Osteoblast (primary cell): ENCODE measurements at regions not wholly inside any gene's neighbourhood (a gene's known extent, or its start where the extent isn't known, plus 50 kb on each side); places are given as distances from the start of the nearest gene placed in this dataset.
"Not testable (repeated sequence)": the region's sequence is repeated elsewhere in the genome, so short reads cannot be mapped to it uniquely, and the experiment has no call there.

Experiments
- DNase-seq: peaks from one replicate; pipeline ENCODE4 v3.0.0; 2011; ENCODE audit warnings: low spot score, mixed read lengths; ENCODE audit not compliant: insufficient read length; ENCODE audit errors: missing footprints
- H2AFZ ChIP-seq: 2 replicates; pipeline ENCODE4 v1.6.0; 2011; ENCODE audit warnings: mild to moderate bottlenecking, low read length
- H3K27ac ChIP-seq: 2 replicates; pipeline ENCODE4 v1.5.1; 2011; ENCODE audit warnings: mild to moderate bottlenecking, low read depth, low read length, moderate library complexity
- H3K27me3 ChIP-seq: 2 replicates; pipeline ENCODE4 v1.6.0; 2012; ENCODE audit warnings: mild to moderate bottlenecking, control low read depth, inconsistent platforms, low read length, moderate library complexity; ENCODE audit not compliant: insufficient read depth
- H3K36me3 ChIP-seq: 2 replicates; pipeline ENCODE4 v1.5.1; 2011; ENCODE audit warnings: mild to moderate bottlenecking, low read length, control low read depth, moderate library complexity; ENCODE audit not compliant: insufficient read depth
- H3K4me1 ChIP-seq: 2 replicates; pipeline ENCODE4 v1.5.1; 2011; ENCODE audit warnings: mild to moderate bottlenecking, low read length, control low read depth, moderate library complexity; ENCODE audit not compliant: insufficient read depth
- H3K4me2 ChIP-seq: 2 replicates; pipeline ENCODE4 v1.6.0; 2011; ENCODE audit warnings: mild to moderate bottlenecking, low read length; ENCODE audit not compliant: insufficient read depth
- H3K4me3 ChIP-seq: fragments of 200-600 bp; sonication (generic); 3 replicates; pipeline ENCODE4 v1.5.1; 2012; ENCODE audit warnings: mild to moderate bottlenecking, low read length, inconsistent platforms; ENCODE audit not compliant: insufficient read depth
- H3K79me2 ChIP-seq: 2 replicates; pipeline ENCODE4 v1.6.0; 2012; ENCODE audit warnings: mild to moderate bottlenecking, low read length, control low read depth, inconsistent platforms; ENCODE audit not compliant: insufficient read depth
- H3K9me3 ChIP-seq: 2 replicates; pipeline ENCODE4 v1.5.1; 2011; ENCODE audit warnings: low read depth, low read length, control low read depth
- H4K20me1 ChIP-seq: 2 replicates; pipeline ENCODE4 v1.6.0; 2012; ENCODE audit warnings: mild to moderate bottlenecking, low read length, control low read depth; ENCODE audit not compliant: insufficient read depth
- TF ChIP-seq, protein P1 (sequence below): IDR thresholded peaks from 2 replicates; pipeline ENCODE4 v1.5.1; 2011; ENCODE audit warnings: mild to moderate bottlenecking, low read depth, low read length, moderate library complexity; ENCODE audit errors: extremely low read depth

DNA sequence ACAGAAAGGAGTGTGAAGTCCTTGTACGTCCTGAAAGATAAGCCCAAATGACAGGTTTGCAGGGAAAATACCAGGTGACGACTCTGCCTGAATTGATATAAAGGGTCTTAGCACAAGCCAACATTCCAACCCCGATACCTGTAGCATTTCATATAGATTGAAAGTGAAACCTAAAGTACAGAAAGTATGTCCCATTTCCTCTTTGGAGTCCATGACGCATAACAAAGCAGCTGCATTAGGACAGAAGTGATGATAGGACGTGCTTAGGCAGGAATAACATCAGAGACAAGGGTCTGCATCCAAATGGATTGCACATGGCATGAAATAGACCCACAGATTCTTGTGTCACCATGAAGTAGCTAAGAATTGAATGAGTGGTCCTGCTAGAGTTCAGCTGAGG lies 187.0 kb upstream of the ROBO1 start:
- DNase-seq: no peak
- no peak overlapping the region for H3K4me2 ChIP-seq
- H4K20me1 ChIP-seq: no peaks in the 10 kb centered on the region
- H3K27me3 ChIP-seq: no peaks in the 10 kb centered on the region
- no peak overlapping the region for H3K27ac ChIP-seq
- no peak overlapping the region for H2AFZ ChIP-seq
- H3K36me3 ChIP-seq: no peaks in the 10 kb centered on the region
- H3K4me1 ChIP-seq: no peaks in the 10 kb centered on the region
- no peaks in the 10 kb centered on the region for H3K79me2 ChIP-seq
- no peak overlapping the region for H3K4me3 ChIP-seq
- no peaks in the 10 kb centered on the region for H3K9me3 ChIP-seq
- TF ChIP-seq, protein P1, sequence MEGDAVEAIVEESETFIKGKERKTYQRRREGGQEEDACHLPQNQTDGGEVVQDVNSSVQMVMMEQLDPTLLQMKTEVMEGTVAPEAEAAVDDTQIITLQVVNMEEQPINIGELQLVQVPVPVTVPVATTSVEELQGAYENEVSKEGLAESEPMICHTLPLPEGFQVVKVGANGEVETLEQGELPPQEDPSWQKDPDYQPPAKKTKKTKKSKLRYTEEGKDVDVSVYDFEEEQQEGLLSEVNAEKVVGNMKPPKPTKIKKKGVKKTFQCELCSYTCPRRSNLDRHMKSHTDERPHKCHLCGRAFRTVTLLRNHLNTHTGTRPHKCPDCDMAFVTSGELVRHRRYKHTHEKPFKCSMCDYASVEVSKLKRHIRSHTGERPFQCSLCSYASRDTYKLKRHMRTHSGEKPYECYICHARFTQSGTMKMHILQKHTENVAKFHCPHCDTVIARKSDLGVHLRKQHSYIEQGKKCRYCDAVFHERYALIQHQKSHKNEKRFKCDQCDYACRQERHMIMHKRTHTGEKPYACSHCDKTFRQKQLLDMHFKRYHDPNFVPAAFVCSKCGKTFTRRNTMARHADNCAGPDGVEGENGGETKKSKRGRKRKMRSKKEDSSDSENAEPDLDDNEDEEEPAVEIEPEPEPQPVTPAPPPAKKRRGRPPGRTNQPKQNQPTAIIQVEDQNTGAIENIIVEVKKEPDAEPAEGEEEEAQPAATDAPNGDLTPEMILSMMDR: no peak

DNA sequence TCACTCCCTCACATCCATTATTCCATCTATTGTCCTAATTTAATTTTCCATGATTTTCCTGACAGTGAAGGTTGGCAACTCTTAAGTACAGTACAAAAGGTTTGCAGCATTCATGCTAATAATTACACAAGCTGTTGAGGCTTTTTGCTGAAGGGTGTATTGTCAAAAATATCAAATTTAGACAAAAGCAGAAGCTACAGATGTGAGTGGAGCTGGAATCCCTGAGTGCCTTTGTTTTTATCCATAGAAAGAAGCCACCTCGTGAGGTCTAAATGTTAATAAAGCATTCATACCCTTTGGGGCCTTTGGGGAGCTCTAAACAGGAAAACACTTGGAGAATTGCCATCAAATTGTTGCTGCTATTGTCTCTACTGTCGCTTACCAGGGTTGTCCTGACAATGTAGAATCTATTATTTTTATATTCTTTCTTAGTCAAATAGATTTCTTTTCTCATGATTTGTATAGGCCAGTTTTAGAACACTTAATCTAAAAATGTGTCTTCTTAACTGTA lies 185.8 kb upstream of the ROBO1 start:
- H3K27ac ChIP-seq: no peak overlapping the region
- DNase-seq: no peak
- TF ChIP-seq, protein P1: no peak
- no peak overlapping the region for H3K4me2 ChIP-seq
- no peak overlapping the region for H3K4me3 ChIP-seq
- H4K20me1 ChIP-seq: no peaks in the 10 kb centered on the region
- no peaks in the 10 kb centered on the region for H3K9me3 ChIP-seq
- no peaks in the 10 kb centered on the region for H3K27me3 ChIP-seq
- H3K36me3 ChIP-seq: no peaks in the 10 kb centered on the region
- H3K4me1 ChIP-seq: no peaks in the 10 kb centered on the region
- no peaks in the 10 kb centered on the region for H3K79me2 ChIP-seq
- H2AFZ ChIP-seq: no peak overlapping the region

DNA sequence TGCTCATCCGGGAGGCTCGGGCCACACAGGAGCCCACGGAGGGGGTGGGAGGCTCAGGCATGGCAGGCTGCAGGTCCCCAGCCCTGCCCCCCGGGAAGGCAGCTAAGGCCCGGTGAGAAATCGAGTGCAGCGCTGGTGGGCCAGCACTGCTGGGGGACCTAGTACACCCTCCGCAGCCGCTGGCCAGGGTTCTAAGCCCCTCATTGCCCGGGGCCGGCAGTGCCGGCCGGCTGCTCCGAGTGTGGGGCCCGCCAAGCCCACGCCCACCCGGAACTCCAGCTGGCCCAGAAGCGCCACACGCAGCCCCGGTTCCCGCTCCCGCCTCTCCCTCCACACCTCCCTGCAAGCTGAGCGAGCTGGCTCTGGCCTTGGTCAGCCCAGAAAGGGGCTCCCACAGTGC lies 183.6 kb upstream of the ROBO1 start:
- not testable (repeated sequence) for H3K27me3 ChIP-seq, H3K4me1 ChIP-seq, H3K36me3 ChIP-seq, H3K4me2 ChIP-seq, H3K4me3 ChIP-seq, H3K79me2 ChIP-seq, DNase-seq, H4K20me1 ChIP-seq, H3K27ac ChIP-seq, H3K9me3 ChIP-seq, H2AFZ ChIP-seq

DNA sequence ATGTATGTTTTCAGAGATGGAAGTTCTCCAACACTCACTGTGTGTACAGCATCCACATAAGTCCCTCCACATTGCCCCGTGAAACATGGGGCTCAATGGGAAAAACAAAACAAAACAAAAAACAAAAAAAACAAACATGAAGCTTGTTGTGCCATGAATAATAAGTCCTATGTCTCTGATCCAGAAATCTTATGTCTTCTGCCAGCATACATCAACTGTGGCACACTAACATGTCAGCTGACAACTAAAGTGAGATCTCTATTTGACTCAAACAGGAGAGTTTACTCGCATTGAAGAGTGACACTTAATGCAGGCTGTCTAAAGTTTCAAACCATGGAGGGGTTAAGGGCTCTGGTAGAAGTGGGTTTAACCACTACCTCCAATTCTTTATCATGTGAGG lies 180.2 kb upstream of the ROBO1 start:
- peak; percentile 34 for DNase-seq
- H3K27ac ChIP-seq: no peak overlapping the region
- H4K20me1 ChIP-seq: no peaks in the 10 kb centered on the region
- TF ChIP-seq, protein P1: no peak
- H3K79me2 ChIP-seq: no peaks in the 10 kb centered on the region
- no peak overlapping the region for H3K4me2 ChIP-seq
- H2AFZ ChIP-seq: no peak overlapping the region
- H3K9me3 ChIP-seq: no peaks in the 10 kb centered on the region
- H3K36me3 ChIP-seq: no peaks in the 10 kb centered on the region
- H3K4me3 ChIP-seq: no peak overlapping the region
- no peaks in the 10 kb centered on the region for H3K4me1 ChIP-seq
- H3K27me3 ChIP-seq: no peaks in the 10 kb centered on the region

DNA sequence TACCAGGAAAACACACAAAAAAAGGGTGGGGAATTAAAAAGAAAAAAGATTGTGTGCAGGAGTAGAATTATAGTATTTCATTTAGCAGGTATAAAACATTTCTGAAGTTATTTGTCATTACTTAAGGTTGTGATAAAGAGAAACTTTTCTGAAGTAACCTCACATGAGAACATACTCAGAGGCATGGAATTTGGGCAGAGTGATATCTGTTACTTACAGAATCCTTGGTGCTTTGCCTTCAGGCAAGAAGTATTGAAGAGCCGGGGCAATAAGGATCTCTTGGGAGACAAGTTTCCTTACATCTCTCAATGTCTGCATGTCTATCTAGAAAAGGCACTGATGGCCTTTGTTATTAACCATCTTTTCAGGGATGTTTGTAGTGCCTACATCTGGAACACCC lies 179.7 kb upstream of the ROBO1 start:
- H3K4me1 ChIP-seq: no peaks in the 10 kb centered on the region
- TF ChIP-seq, protein P1: no peak
- no peaks in the 10 kb centered on the region for H3K36me3 ChIP-seq
- H3K4me2 ChIP-seq: no peak overlapping the region
- no peak overlapping the region for H3K27ac ChIP-seq
- no peaks in the 10 kb centered on the region for H4K20me1 ChIP-seq
- no peaks in the 10 kb centered on the region for H3K9me3 ChIP-seq
- H3K4me3 ChIP-seq: no peak overlapping the region
- H3K79me2 ChIP-seq: no peaks in the 10 kb centered on the region
- no peak overlapping the region for H2AFZ ChIP-seq
- DNase-seq: no peak
- H3K27me3 ChIP-seq: no peaks in the 10 kb centered on the region
